K562 (cell line): ENCODE measurements at regions not wholly inside any gene's neighbourhood (a gene's known extent, or its start where the extent isn't known, plus 50 kb on each side); places are given as distances from the start of the nearest gene placed in this dataset.

ENCODE experiments used
- ATAC-seq: fragments of 200-7000 bp; cut with Tn5 transposase; 3 replicates; pipeline ENCODE4 v1.9.1; 2020; ENCODE audit warnings: moderate library complexity
- BruUV-seq: library from RNA; stranded (reverse); fragments of 400-500 nt; replicated peaks from 2 replicates; lab custom pipeline; 2021; lab: Mats Ljungman, UMichigan
- CTCF ChIA-PET: fragments of 300-600 bp; formaldehyde crosslinking; extraction: SDS; loops from one replicate; lab custom pipeline; 2021; ENCODE audit warnings: low intra/inter-chr PET ratio; lab: Yijun Ruan, JAX
- POLR2A ChIA-PET: fragments of 300-600, 350-650 bp; sonication (Branson Sonifier 250); formaldehyde crosslinking; extraction: SDS; loops from one replicate; lab custom pipeline; 2021; ENCODE audit warnings: antibody characterized with exemption, inconsistent platforms; lab: Yijun Ruan, JAX
- DNase-seq, 4 experiments: peaks; one replicate each; pipeline versions ENCODE4 v3.0.0 to v3.0.0-alpha.2; 2011 to 2018; ENCODE audit warnings: low spot score in 3 of 4, mixed read lengths in 3 of 4; ENCODE audit errors: extremely low read depth in 1 of 4
- FAIRE-seq: peaks from 2 replicates; lab custom pipeline; 2011; peaks lifted over from hg19 to GRCh38; lab: Jason Lieb, UNC
- H2AFZ ChIP-seq: 2 replicates; pipeline ENCODE4 v1.6.0; 2011; ENCODE audit warnings: low read depth, low read length, control low read depth, inconsistent platforms
- H3K27ac ChIP-seq: fragments of 200-600 bp; 3 replicates; pipeline ENCODE4 v1.8.0; 2011; ENCODE audit warnings: low read depth, mild to moderate bottlenecking, control low read depth, inconsistent platforms, low read length, moderate library complexity, mixed read lengths; ENCODE audit errors: extremely low read depth
- H3K27me3 ChIP-seq, 2 experiments: fragments of 300-600 bp in 1 of 2; 2 replicates in 1 of 2; 3 replicates in 1 of 2; pipeline versions ENCODE4 v1.6.0 to v1.8.0; 2011; ENCODE audit warnings: inconsistent platforms in 2 of 2, low read length in 2 of 2, mild to moderate bottlenecking in 1 of 2, mixed read lengths in 1 of 2, moderate library complexity in 1 of 2; ENCODE audit not compliant: control insufficient read depth in 2 of 2, insufficient read depth in 2 of 2
- H3K36me3 ChIP-seq: fragments of 300-600 bp; 3 replicates; pipeline ENCODE4 v1.8.0; 2011; ENCODE audit warnings: mild to moderate bottlenecking, low read length, inconsistent platforms; ENCODE audit not compliant: control insufficient read depth, insufficient read depth
- H3K4me1 ChIP-seq, 2 experiments: fragments of 200-600 bp in 1 of 2; replicated peaks in 1 of 2; 2 replicates in 1 of 2; 3 replicates in 1 of 2; pipeline versions ENCODE4 v1.5.1 to v1.8.0; 2011; ENCODE audit warnings: inconsistent platforms in 2 of 2, low read length in 2 of 2, mild to moderate bottlenecking in 1 of 2, mixed read lengths in 1 of 2, moderate library complexity in 1 of 2; ENCODE audit not compliant: control insufficient read depth in 2 of 2, insufficient read depth in 2 of 2
- H3K4me2 ChIP-seq: 2 replicates; pipeline ENCODE4 v1.6.1; 2011; ENCODE audit warnings: low read length, control low read depth, inconsistent platforms, mixed read lengths; ENCODE audit not compliant: insufficient read depth
- H3K4me3 ChIP-seq: fragments of 200-600 bp; sonication (generic), shearing (Covaris generic); 2 replicates; pipeline ENCODE4 v1.5.1; 2016; ENCODE audit warnings: control low read depth, inconsistent platforms
- H3K79me2 ChIP-seq: fragments of 200-600 bp; 3 replicates; pipeline ENCODE4 v1.8.0; 2011; ENCODE audit warnings: low read length, inconsistent platforms; ENCODE audit not compliant: control insufficient read depth, insufficient read depth
- H3K9ac ChIP-seq, 2 experiments: 2 replicates each; pipeline versions ENCODE4 v1.6.0 to v1.6.1; 2011; ENCODE audit warnings: low read depth in 2 of 2, low read length in 2 of 2, control low read depth in 1 of 2, inconsistent platforms in 1 of 2, mild to moderate bottlenecking in 1 of 2, mixed read lengths in 1 of 2; ENCODE audit not compliant: insufficient read depth in 1 of 2
- H3K9me1 ChIP-seq: one replicate; pipeline ENCODE4 v1.6.0; 2011; ENCODE audit warnings: inconsistent platforms, mild to moderate bottlenecking, low read length, moderate library complexity; ENCODE audit not compliant: control insufficient read depth, insufficient read depth
- H3K9me3 ChIP-seq: replicated peaks from 2 replicates; pipeline ENCODE4 v1.5.1; 2011; ENCODE audit warnings: low read depth, low read length, inconsistent platforms; ENCODE audit not compliant: control insufficient read depth, insufficient read depth
- H4K20me1 ChIP-seq: replicated peaks from 2 replicates; pipeline ENCODE4 v1.6.1; 2011; ENCODE audit warnings: low read length, inconsistent platforms, mixed read lengths; ENCODE audit not compliant: control insufficient read depth, insufficient read depth
- HMGN3 ChIP-seq: IDR thresholded peaks from 2 replicates; pipeline ENCODE4 v1.6.1; 2011; ENCODE audit warnings: borderline replicate concordance, low read depth, mild to moderate bottlenecking, mixed read lengths, low read length; ENCODE audit not compliant: insufficient read length; ENCODE audit errors: extremely low read depth
- NFXL1 ChIP-seq: fragments of 450-650 bp; formaldehyde crosslinking; IDR thresholded peaks from 2 replicates; pipeline ENCODE4 v1.4.0; 2021; ENCODE audit warnings: mild to moderate bottlenecking
- SAP30 ChIP-seq: fragments of 200-600 bp; sonication (generic); IDR thresholded peaks from 2 replicates; pipeline ENCODE4 v1.6.1; 2012; ENCODE audit warnings: borderline replicate concordance, low read depth, mild to moderate bottlenecking, moderate library complexity, low read length, control low read depth, inconsistent platforms; ENCODE audit not compliant: insufficient read depth, poor library complexity, severe bottlenecking
- ZFP36 ChIP-seq: fragments of 150-350 bp; IDR thresholded peaks from 2 replicates; pipeline ENCODE4 v1.6.1; 2018; ENCODE audit warnings: low read length, low read depth; ENCODE audit not compliant: partially characterized antibody
- ZNF212 ChIP-seq: fragments of 450-650 bp; formaldehyde crosslinking; IDR thresholded peaks from 2 replicates; pipeline ENCODE4 v1.4.0; 2020; ENCODE audit warnings: mild to moderate bottlenecking
- ZNF263 ChIP-seq: sonication (generic); formaldehyde crosslinking; IDR thresholded peaks from 2 replicates; pipeline ENCODE4 v1.8.0; 2022; ENCODE audit warnings: mild to moderate bottlenecking, missing genetic modification reagents, borderline replicate concordance
- ZNF609 ChIP-seq: sonication (generic); formaldehyde crosslinking; IDR thresholded peaks from 2 replicates; pipeline ENCODE4 v1.8.1; 2023; ENCODE audit warnings: missing genetic modification reagents, mild to moderate bottlenecking, borderline replicate concordance
- in situ Hi-C: fragments of 300-500 bp; cut with MboI; formaldehyde crosslinking; loops from 4 replicates; pipeline ENCODE4 v1.15.0; 2018; ENCODE audit warnings: inconsistent platforms, mixed read lengths
- intact Hi-C: fragments of 100-400 bp; cut with micrococcal nuclease; formaldehyde crosslinking; loops from 2 replicates; pipeline ENCODE4 v1.14.2; 2022
- TF ChIP-seq, protein P1 (sequence below): fragments of 450-650 bp; formaldehyde crosslinking; IDR thresholded peaks from 2 replicates; pipeline ENCODE4 v1.4.0; 2020; ENCODE audit warnings: mild to moderate bottlenecking
- TF ChIP-seq, protein P2 (sequence below): sonication (generic); formaldehyde crosslinking; IDR thresholded peaks from 2 replicates; pipeline ENCODE4 v1.9.0; 2022; ENCODE audit warnings: mild to moderate bottlenecking, missing genetic modification reagents

- H3K4me2 ChIP-seq: no peak overlapping the region
- no peak overlapping the region for H3K9ac ChIP-seq
- ChIA-PET CTCF (no interaction called here), POLR2A (no interaction called here)
- no peaks in the 10 kb centered on the region for H3K27me3 ChIP-seq
- FAIRE-seq (no peak), ATAC-seq (no peak), DNase-seq (no peak)
- no peak overlapping the region for H3K4me3 ChIP-seq
- intact Hi-C loops: no loop called here
- no peaks in the 10 kb centered on the region for H3K4me1 ChIP-seq
- no TSS peak for BruUV-seq
- no peaks in the 10 kb centered on the region for H3K79me2 ChIP-seq
- no peaks in the 10 kb centered on the region for H3K9me1 ChIP-seq
- in situ Hi-C loops: no loop called here
- H2AFZ ChIP-seq: no peak overlapping the region
- H3K36me3 ChIP-seq: no peaks in the 10 kb centered on the region
- H3K9me3 ChIP-seq: no peaks in the 10 kb centered on the region
- no peak overlapping the region for H3K27ac ChIP-seq
- no peaks in the 10 kb centered on the region for H4K20me1 ChIP-seq
- TF ChIP-seq ZNF212 (no peak), SAP30 (no peak), ZNF263 (no peak), ZFP36 (no peak), HMGN3 (no peak), ZNF609 (no peak), NFXL1 (CRISPR knock-in tag) (no peak)
- TF ChIP-seq, protein P1, sequence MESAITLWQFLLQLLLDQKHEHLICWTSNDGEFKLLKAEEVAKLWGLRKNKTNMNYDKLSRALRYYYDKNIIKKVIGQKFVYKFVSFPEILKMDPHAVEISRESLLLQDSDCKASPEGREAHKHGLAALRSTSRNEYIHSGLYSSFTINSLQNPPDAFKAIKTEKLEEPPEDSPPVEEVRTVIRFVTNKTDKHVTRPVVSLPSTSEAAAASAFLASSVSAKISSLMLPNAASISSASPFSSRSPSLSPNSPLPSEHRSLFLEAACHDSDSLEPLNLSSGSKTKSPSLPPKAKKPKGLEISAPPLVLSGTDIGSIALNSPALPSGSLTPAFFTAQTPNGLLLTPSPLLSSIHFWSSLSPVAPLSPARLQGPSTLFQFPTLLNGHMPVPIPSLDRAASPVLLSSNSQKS (CRISPR knock-in tag): no peak
- TF ChIP-seq, protein P2, sequence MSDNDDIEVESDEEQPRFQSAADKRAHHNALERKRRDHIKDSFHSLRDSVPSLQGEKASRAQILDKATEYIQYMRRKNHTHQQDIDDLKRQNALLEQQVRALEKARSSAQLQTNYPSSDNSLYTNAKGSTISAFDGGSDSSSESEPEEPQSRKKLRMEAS (CRISPR knock-in tag): no peak
- TF ChIP-seq, all 486 proteins: peak for 0
Observed at GRCh38 chr3:168752339-168752738, 656.6 kb upstream of the GOLIM4 start.
